HG03139 (cell line): ENCODE measurements at regions not wholly inside any gene's neighbourhood (a gene's known extent, or its start where the extent isn't known, plus 50 kb on each side); places are given as distances from the start of the nearest gene placed in this dataset.
"Not testable (repeated sequence)": the region's sequence is repeated elsewhere in the genome, so short reads cannot be mapped to it uniquely, and the experiment has no call there.

Experiments
- ATAC-seq: cut with Tn5 transposase; IDR thresholded peaks from one replicate; pipeline ENCODE4 v1.9.1; 2021; ENCODE audit not compliant: unreplicated experiment

- ATAC-seq = not testable (repeated sequence)
Observed at GRCh38 chr16:29297809-29298177, 108.7 kb downstream of the NPIPB11 start.

GRCh38 chr16:29297144-29297808, 109.2 kb downstream of the NPIPB11 start:
- not testable (repeated sequence) for ATAC-seq

GRCh38 chr16:29296176-29296575, 110.3 kb downstream of the NPIPB11 start:
- not testable (repeated sequence) for ATAC-seq

- ATAC-seq = not testable (repeated sequence)
Observed at GRCh38 chr16:29294951-29295795, 111.3 kb downstream of the NPIPB11 start.

- ATAC-seq = not testable (repeated sequence)
Observed at GRCh38 chr16:29294400-29294933, 112.0 kb downstream of the NPIPB11 start.

- not testable (repeated sequence) for ATAC-seq
Observed at GRCh38 chr16:29293545-29293944, 113.0 kb downstream of the NPIPB11 start.

- ATAC-seq = not testable (repeated sequence)
Observed at GRCh38 chr16:29292952-29293471, 113.5 kb downstream of the NPIPB11 start.

- ATAC-seq = not testable (repeated sequence)
Observed at GRCh38 chr16:29291329-29292271, 114.9 kb downstream of the NPIPB11 start.

GRCh38 chr16:29290631-29291247, 115.8 kb downstream of the NPIPB11 start:
- no peak for ATAC-seq

- not testable (repeated sequence) for ATAC-seq
Observed at GRCh38 chr16:29289516-29290239, 116.8 kb downstream of the NPIPB11 start.

- not testable (repeated sequence) for ATAC-seq
Observed at GRCh38 chr16:29288711-29289474, 117.6 kb downstream of the NPIPB11 start.

GRCh38 chr16:29287871-29288535, 118.5 kb downstream of the NPIPB11 start:
- ATAC-seq = not testable (repeated sequence)

- ATAC-seq = not testable (repeated sequence)
Observed at GRCh38 chr16:29287246-29287645, 119.3 kb downstream of the NPIPB11 start.

GRCh38 chr16:29286796-29287195, 119.7 kb downstream of the NPIPB11 start:
- not testable (repeated sequence) for ATAC-seq

GRCh38 chr16:29286161-29286560, 120.3 kb downstream of the NPIPB11 start:
- ATAC-seq = not testable (repeated sequence)

GRCh38 chr16:29285151-29285885, 121.2 kb downstream of the NPIPB11 start:
- ATAC-seq = not testable (repeated sequence)

GRCh38 chr16:29284723-29285122, 121.8 kb downstream of the NPIPB11 start:
- not testable (repeated sequence) for ATAC-seq
